HepG2 (cell line): ENCODE measurements at regions not wholly inside any gene's neighbourhood (a gene's known extent, or its start where the extent isn't known, plus 50 kb on each side); places are given as distances from the start of the nearest gene placed in this dataset.
A peak's percentile ranks its signal among the peaks of the same experiment; 100 is the strongest.

Experiments
- ATAC-seq: fragments of 200-7000 bp; cut with Tn5 transposase; 3 replicates; pipeline ENCODE4 v1.9.1; 2020; ENCODE audit warnings: mild to moderate bottlenecking, moderate library complexity
- BruUV-seq: library from RNA; stranded (reverse); fragments of 400-500 nt; replicated peaks from 2 replicates; lab custom pipeline; 2021; lab: Mats Ljungman, UMichigan
- CTCF ChIA-PET: fragments of 300-600 bp; formaldehyde crosslinking; extraction: SDS; loops from one replicate; lab custom pipeline; 2021; ENCODE audit warnings: low total read pairs, inconsistent platforms, low intra/inter-chr PET ratio; lab: Yijun Ruan, JAX
- POLR2A ChIA-PET: fragments of 350-600 bp; sonication (Branson Sonifier 250); formaldehyde crosslinking; loops from one replicate; lab custom pipeline; 2020; ENCODE audit warnings: antibody characterized with exemption, inconsistent platforms; lab: Yijun Ruan, JAX
- DNase-seq: peaks from one replicate; pipeline ENCODE4 v3.0.0-alpha.2; 2015; ENCODE audit warnings: low spot score
- FAIRE-seq: peaks from 3 replicates; lab custom pipeline; 2011; peaks lifted over from hg19 to GRCh38; lab: Jason Lieb, UNC
- H2AFZ ChIP-seq: one replicate; pipeline ENCODE4 v1.6.1; 2011; ENCODE audit warnings: low read length, inconsistent platforms
- H3K27ac ChIP-seq: fragments of 300-600 bp; 3 replicates; pipeline ENCODE4 v1.8.0; 2011; ENCODE audit warnings: mixed run types, mild to moderate bottlenecking, mixed read lengths, low read length, inconsistent platforms; ENCODE audit not compliant: insufficient read depth; ENCODE audit errors: extremely low read length
- H3K27me3 ChIP-seq, 2 experiments: fragments of 200-600 bp in 1 of 2; 2 replicates in 1 of 2; 3 replicates in 1 of 2; pipeline versions ENCODE4 v1.6.0 to v1.8.0; 2011; ENCODE audit warnings: low read length in 2 of 2, mild to moderate bottlenecking in 2 of 2, moderate library complexity in 2 of 2, inconsistent platforms in 1 of 2; ENCODE audit not compliant: insufficient read depth in 2 of 2, control insufficient read depth in 1 of 2
- H3K36me3 ChIP-seq, 2 experiments: fragments of 200-600 bp in 1 of 2; replicated peaks in 1 of 2; 2 replicates in 1 of 2; 3 replicates in 1 of 2; pipeline versions ENCODE4 v1.5.1 to v1.8.0; 2011; ENCODE audit warnings: low read length in 2 of 2, inconsistent platforms in 1 of 2; ENCODE audit not compliant: insufficient read depth in 2 of 2, control insufficient read depth in 1 of 2
- H3K4me1 ChIP-seq: 2 replicates; pipeline ENCODE4 v1.5.1; 2012; ENCODE audit warnings: low read length, inconsistent platforms; ENCODE audit not compliant: insufficient read depth
- H3K4me2 ChIP-seq: 2 replicates; pipeline ENCODE4 v1.6.0; 2011; ENCODE audit warnings: low read depth, low read length, inconsistent platforms
- H3K4me3 ChIP-seq, 3 experiments: fragments of 200-600 bp in 1 of 3; sonication (generic), shearing (Covaris generic) in 1 of 3; replicated peaks in 1 of 3; 2 replicates each; pipeline ENCODE4 v1.5.1; 2011 to 2016; ENCODE audit warnings: low read length in 3 of 3, inconsistent platforms in 2 of 3, low read depth in 2 of 3, mild to moderate bottlenecking in 2 of 3, control low read depth in 1 of 3, mixed read lengths in 1 of 3; ENCODE audit not compliant: insufficient read depth in 1 of 3
- H3K79me2 ChIP-seq: one replicate; pipeline ENCODE4 v1.6.1; 2011; ENCODE audit warnings: low read length, inconsistent platforms; ENCODE audit not compliant: insufficient read depth
- H3K9ac ChIP-seq: 2 replicates; pipeline ENCODE4 v1.6.0; 2011; ENCODE audit warnings: mild to moderate bottlenecking, low read depth, low read length, inconsistent platforms; ENCODE audit not compliant: insufficient read depth
- H3K9me3 ChIP-seq: 2 replicates; pipeline ENCODE4 v1.5.1; 2012; ENCODE audit warnings: mild to moderate bottlenecking, low read length
- H4K20me1 ChIP-seq: 2 replicates; pipeline ENCODE4 v1.6.0; 2011; ENCODE audit warnings: inconsistent platforms, mild to moderate bottlenecking, low read length, moderate library complexity; ENCODE audit not compliant: insufficient read depth
- TEAD3 ChIP-seq: optimal IDR thresholded peaks from 2 replicates; pipeline ENCODE3; 2016; ENCODE audit warnings: borderline replicate concordance
- THAP8 ChIP-seq: sonication (generic); formaldehyde crosslinking; IDR thresholded peaks from 2 replicates; pipeline ENCODE4 v1.5.1; 2020; ENCODE audit warnings: missing genetic modification reagents, mild to moderate bottlenecking, borderline replicate concordance
- WGBS: methylation state at CpG from one replicate; pipeline ENCODE4 v1.1.6; 2017; ENCODE audit warnings: low lambda C conversion rate; 5-methylcytosine and 5-hydroxymethylcytosine counted together
- in situ Hi-C: cut with HindIII; loops from 2 replicates; pipeline ENCODE4 v1.10.0; 2017; ENCODE audit warnings: low pct_unique_long_range_greater_than_20kb; ENCODE audit not compliant: extremely low pct_ligation_motif_present
- intact Hi-C: fragments of 100-400 bp; cut with micrococcal nuclease; formaldehyde crosslinking; loops from one replicate; pipeline ENCODE4 v1.10.0; 2022; ENCODE audit not compliant: unreplicated experiment

GRCh38 chr15:62897634-62898033 lies 144.9 kb upstream of the TPM1 start:
- 83% methylated on average over 7 of the region's 8 CpGs for WGBS
- no peak for DNase-seq
- Histone ChIP-seq H3K79me2 (no peaks in the 10 kb centered on the region), H3K4me1 (peaks cover 57% of the 10 kb centered on the region), H3K9ac (peak overlapping the region; percentile 10; the same call in 1 of the 2 replicates), H3K9me3 (no peaks in the 10 kb centered on the region), H3K27me3 (no peaks in the 10 kb centered on the region), H3K4me2 (peak overlapping the region; percentile 83), H3K36me3 (no peaks in the 10 kb centered on the region), H4K20me1 (no peaks in the 10 kb centered on the region), H2AFZ (no peak overlapping the region), H3K27ac (peak overlapping the region; percentile 63), H3K4me3 (no peak overlapping the region)
- no peak for FAIRE-seq
- ChIA-PET CTCF (no interaction called here), POLR2A (interaction anchor here (3.0 kb wide), 1 partner anchor 10 kb away, joined by 45 read pairs; no protein-coding TSS in a partner anchor)
- TF ChIP-seq TEAD3 (CRISPR knock-in tag), result no peak
- ATAC-seq, result no peak
- BruUV-seq, result TSS peak; percentile 68
- intact Hi-C loops, result loop anchor here (10.0 kb wide), 1 partner anchor 117 kb away; no protein-coding TSS in a partner anchor
- in situ Hi-C loops, result no loop called here

- Histone ChIP-seq H3K4me3 (no peak overlapping the region), H2AFZ (no peak overlapping the region), H3K27ac (no peak overlapping the region), H3K79me2 (no peaks in the 10 kb centered on the region), H3K27me3 (no peaks in the 10 kb centered on the region), H3K36me3 (no peaks in the 10 kb centered on the region), H3K9me3 (no peaks in the 10 kb centered on the region), H4K20me1 (no peaks in the 10 kb centered on the region), H3K9ac (no peak overlapping the region), H3K4me2 (no peak overlapping the region), H3K4me1 (peaks cover 71% of the 10 kb centered on the region)
- DNase-seq (peak; percentile 33), FAIRE-seq (no peak), ATAC-seq (no peak)
- in situ Hi-C loops, result no loop called here
- TF ChIP-seq THAP8 (CRISPR knock-in tag), result no peak
- 69% methylated on average over 2 of the region's 2 CpGs for WGBS
- no TSS peak for BruUV-seq
- POLR2A ChIA-PET, result no interaction called here
- CTCF ChIA-PET, result no interaction called here
- intact Hi-C loops, result loop anchor here (10.0 kb wide), 1 partner anchor 116 kb away; no protein-coding TSS in a partner anchor
Measured at GRCh38 chr15:62899090-62899493, 143.5 kb upstream of the TPM1 start.
